ENCODE measurements at regions not wholly inside any gene's neighbourhood (a gene's known extent, or its start where the extent isn't known, plus 50 kb on each side); places are given as distances from the start of the nearest gene placed in this dataset.

DNA sequence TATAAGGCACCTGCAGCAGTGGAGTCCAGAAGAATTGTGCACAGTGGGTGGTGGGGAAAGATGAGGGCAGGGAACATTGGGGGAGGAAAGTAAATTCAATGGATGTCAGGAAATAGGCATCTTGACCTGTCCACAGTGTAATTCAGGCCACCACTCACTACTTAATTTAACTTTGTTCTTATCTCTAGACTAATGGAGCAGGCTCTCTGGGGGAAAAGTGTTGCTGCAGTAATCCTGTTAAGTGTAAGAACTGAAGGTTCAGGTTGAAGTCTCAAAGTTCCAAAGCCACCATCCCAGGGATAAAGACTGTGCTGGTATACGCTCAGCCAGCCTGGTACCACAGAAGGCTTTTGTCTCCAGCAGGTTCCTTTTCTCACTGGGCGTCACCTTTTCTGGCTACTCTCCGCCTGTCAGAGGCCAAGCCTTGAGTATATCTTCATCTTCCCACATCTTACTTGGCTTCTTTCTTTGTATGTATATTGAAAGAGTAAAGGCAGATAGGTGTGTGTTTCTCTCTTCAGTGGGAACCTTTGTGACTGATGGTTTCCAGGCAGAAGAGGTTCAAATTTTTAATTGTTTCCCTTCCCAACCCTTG, 150.9 kb upstream of the DMRT1 start:
- TF ChIP-seq CTCF (IDR thresholded peaks at IDR 0.05) (no peak), POLR2A (IDR thresholded peaks at IDR 0.05) (no peak)
